Skeletal muscle tissue (tissue), 3 donors: ENCODE measurements at regions not wholly inside any gene's neighbourhood (a gene's known extent, or its start where the extent isn't known, plus 50 kb on each side); places are given as distances from the start of the nearest gene placed in this dataset.
"Not testable (repeated sequence)": the region's sequence is repeated elsewhere in the genome, so short reads cannot be mapped to it uniquely, and the experiment has no call there.

Experiments
- H3K27ac ChIP-seq: one replicate; pipeline ENCODE4 v1.7.0; 2013; ENCODE audit warnings: mild to moderate bottlenecking, low read depth, low read length, inconsistent platforms
- H3K27me3 ChIP-seq, 3 donors: one replicate each; pipeline ENCODE4 v1.7.0; 2013; ENCODE audit warnings: low read length in 3 of 3; ENCODE audit not compliant: control insufficient read depth in 3 of 3, insufficient read depth in 3 of 3
- H3K36me3 ChIP-seq, 3 donors: one replicate each; pipeline ENCODE4 v1.7.0; 2013; ENCODE audit warnings: low read length in 3 of 3; ENCODE audit not compliant: control insufficient read depth in 3 of 3, insufficient read depth in 3 of 3
- H3K4me1 ChIP-seq, 3 donors: one replicate each; pipeline ENCODE4 v1.7.0; 2013; ENCODE audit warnings: low read length in 3 of 3, mild to moderate bottlenecking in 3 of 3; ENCODE audit not compliant: control insufficient read depth in 3 of 3, insufficient read depth in 3 of 3
- H3K4me3 ChIP-seq, 3 donors: one replicate each; pipeline ENCODE4 v1.7.0; 2013; ENCODE audit warnings: low read length in 3 of 3
- H3K9ac ChIP-seq, 3 donors: one replicate each; pipeline ENCODE4 v1.7.0; 2013; ENCODE audit warnings: low read length in 3 of 3, mild to moderate bottlenecking in 3 of 3, moderate library complexity in 2 of 3, low read depth in 1 of 3
- H3K9me3 ChIP-seq, 3 donors: one replicate each; pipeline ENCODE4 v1.7.0; 2013; ENCODE audit warnings: low read length in 3 of 3; ENCODE audit not compliant: control insufficient read depth in 3 of 3
- donor health status: Osteomylitis.

- H3K36me3 ChIP-seq, H3K27ac ChIP-seq, H3K4me1 ChIP-seq, H3K4me3 ChIP-seq, H3K9me3 ChIP-seq, H3K9ac ChIP-seq, H3K27me3 ChIP-seq: not testable (repeated sequence)
Measured at GRCh38 chr1:56246726-56247125, 332.6 kb downstream of the PLPP3 start.

GRCh38 chr1:56240400-56240799 is 339.0 kb downstream of the PLPP3 start:
- Histone ChIP-seq H3K27ac (no peak overlapping the region), H3K4me3 (no peak overlapping the region), H3K36me3 (no peaks in the 10 kb centered on the region), H3K4me1 (no peaks in the 10 kb centered on the region), H3K9ac (no peak overlapping the region), H3K27me3 (no peaks in the 10 kb centered on the region), H3K9me3 (peaks cover 0 to 3% (median 0%) of the 10 kb centered on the region in 3 donors)

GRCh38 chr1:56237491-56238064 is 341.8 kb downstream of the PLPP3 start:
- Histone ChIP-seq H3K27me3 (no peaks in the 10 kb centered on the region), H3K4me3 (no peak overlapping the region), H3K4me1 (no peaks in the 10 kb centered on the region), H3K36me3 (no peaks in the 10 kb centered on the region), H3K27ac (no peak overlapping the region), H3K9ac (no peak overlapping the region), H3K9me3 (peaks cover 0 to 3% (median 0%) of the 10 kb centered on the region in 3 donors)

DNA sequence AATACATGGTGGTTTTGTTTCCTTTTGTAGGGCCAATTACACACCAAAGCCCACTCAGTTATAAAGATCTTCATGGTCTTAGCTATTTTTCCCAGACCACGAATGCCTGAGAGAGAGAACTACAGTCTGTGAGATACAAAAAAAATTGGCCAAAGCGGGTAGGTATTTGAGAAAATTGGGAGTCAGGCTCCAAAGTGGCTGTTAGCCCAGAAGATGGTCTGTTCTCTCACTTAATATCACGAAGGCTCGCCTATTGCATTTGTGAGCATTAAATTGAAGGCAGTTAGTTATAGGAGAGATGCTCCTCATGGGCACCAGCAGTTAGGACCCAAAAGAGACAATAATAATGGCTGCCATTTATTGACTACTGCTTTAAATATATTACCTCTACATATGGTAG is 342.7 kb downstream of the PLPP3 start:
- Histone ChIP-seq H3K4me3 (no peak overlapping the region), H3K4me1 (no peaks in the 10 kb centered on the region), H3K27ac (no peak overlapping the region), H3K9me3 (peaks cover 0 to 3% (median 0%) of the 10 kb centered on the region in 3 donors), H3K27me3 (no peaks in the 10 kb centered on the region), H3K9ac (no peak overlapping the region), H3K36me3 (no peaks in the 10 kb centered on the region)

- H3K9ac ChIP-seq: no peak overlapping the region
- H3K4me1 ChIP-seq: no peaks in the 10 kb centered on the region
- H3K36me3 ChIP-seq: no peaks in the 10 kb centered on the region
- no peak overlapping the region for H3K27ac ChIP-seq
- H3K9me3 ChIP-seq: no peaks in the 10 kb centered on the region
- H3K27me3 ChIP-seq: no peaks in the 10 kb centered on the region
- H3K4me3 ChIP-seq: no peak overlapping the region
Measured at GRCh38 chr1:56235909-56236510, 343.4 kb downstream of the PLPP3 start.

GRCh38 chr1:56229186-56229585 is 350.2 kb downstream of the PLPP3 start:
- Histone ChIP-seq H3K4me1 (peaks cover 0 to 8% (median 3%) of the 10 kb centered on the region in 3 donors), H3K27ac (no peak overlapping the region)

DNA sequence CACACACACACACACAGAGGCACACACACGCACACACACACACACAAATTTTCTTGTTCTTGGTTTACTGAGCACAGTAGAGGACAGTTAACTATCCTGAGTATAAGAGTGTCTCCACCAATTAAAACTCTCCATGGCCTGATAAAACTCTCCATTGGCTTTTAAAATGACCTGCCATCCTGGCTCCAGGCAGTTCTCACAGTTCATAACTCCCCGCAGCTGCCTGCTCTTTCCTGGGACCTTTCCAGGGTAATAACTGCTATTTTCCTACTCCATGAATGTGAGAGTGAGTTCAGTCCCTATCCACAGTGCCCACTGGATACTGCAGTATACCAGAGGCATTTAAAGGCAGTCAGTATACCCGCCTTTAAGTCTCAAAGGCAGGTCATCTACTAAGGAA is 351.5 kb downstream of the PLPP3 start:
- H3K36me3 ChIP-seq: no peaks in the 10 kb centered on the region
- peaks cover 0 to 8% (median 3%) of the 10 kb centered on the region in 3 donors for H3K4me1 ChIP-seq
- H3K27me3 ChIP-seq: no peaks in the 10 kb centered on the region
- H3K27ac ChIP-seq: no peak overlapping the region
- no peak overlapping the region for H3K9ac ChIP-seq
- H3K4me3 ChIP-seq: no peak overlapping the region
- H3K9me3 ChIP-seq: no peaks in the 10 kb centered on the region

More at GRCh38 chr1:56229186-56229585, 350.2 kb downstream of the PLPP3 start:
- Histone ChIP-seq H3K9ac (no peak overlapping the region), H3K36me3 (no peaks in the 10 kb centered on the region), H3K9me3 (no peaks in the 10 kb centered on the region), H3K4me3 (no peak overlapping the region), H3K27me3 (no peaks in the 10 kb centered on the region)

- Histone ChIP-seq H3K4me3 (no peak overlapping the region), H3K4me1 (peaks cover 0 to 8% (median 3%) of the 10 kb centered on the region in 3 donors), H3K27me3 (no peaks in the 10 kb centered on the region), H3K9me3 (no peaks in the 10 kb centered on the region), H3K36me3 (no peaks in the 10 kb centered on the region), H3K27ac (no peak overlapping the region), H3K9ac (no peak overlapping the region)
Measured at GRCh38 chr1:56227401-56227800, 352.0 kb downstream of the PLPP3 start.

- no peak overlapping the region for H3K27ac ChIP-seq
Measured at GRCh38 chr1:56225964-56226815, 353.2 kb downstream of the PLPP3 start.

GRCh38 chr1:56223968-56224367 is 355.4 kb downstream of the PLPP3 start:
- H3K4me1 ChIP-seq: peaks cover 0 to 8% (median 3%) of the 10 kb centered on the region in 3 donors
- H3K9ac ChIP-seq: no peak overlapping the region
- H3K36me3 ChIP-seq: no peaks in the 10 kb centered on the region
- no peak overlapping the region for H3K27ac ChIP-seq
- no peaks in the 10 kb centered on the region for H3K9me3 ChIP-seq
- H3K4me3 ChIP-seq: no peak overlapping the region
- no peaks in the 10 kb centered on the region for H3K27me3 ChIP-seq

More at GRCh38 chr1:56225964-56226815, 353.2 kb downstream of the PLPP3 start:
- Histone ChIP-seq H3K9me3 (no peaks in the 10 kb centered on the region), H3K9ac (no peak overlapping the region), H3K27me3 (no peaks in the 10 kb centered on the region), H3K36me3 (no peaks in the 10 kb centered on the region), H3K4me3 (no peak overlapping the region), H3K4me1 (peaks cover 0 to 8% (median 3%) of the 10 kb centered on the region in 3 donors)
